HL-60 (cell line): ENCODE measurements at regions not wholly inside any gene's neighbourhood (a gene's known extent, or its start where the extent isn't known, plus 50 kb on each side); places are given as distances from the start of the nearest gene placed in this dataset.

Experiments used
- DNase-seq, 2 experiments: peaks; one replicate each; pipeline ENCODE4 v3.0.0-alpha.2; 2010 to 2020; ENCODE audit warnings: low read depth in 1 of 2, low spot score in 1 of 2
- H3K27ac ChIP-seq: fragments of 250-450 bp; sonication (Bioruptor Pico); replicated peaks from 2 replicates; pipeline ENCODE4 v1.5.1; 2020; ENCODE audit warnings: mild to moderate bottlenecking, moderate library complexity
- H3K27me3 ChIP-seq: fragments of 250-450 bp; sonication (Bioruptor Pico); 2 replicates; pipeline ENCODE4 v1.5.1; 2021; ENCODE audit warnings: mild to moderate bottlenecking, moderate library complexity; ENCODE audit not compliant: insufficient read depth, poor library complexity, severe bottlenecking
- H3K4me3 ChIP-seq: replicated peaks from 2 replicates; pipeline ENCODE4 v1.5.1; 2011; ENCODE audit warnings: mild to moderate bottlenecking, control low read depth, low read length; ENCODE audit not compliant: insufficient read depth
- GABPA ChIP-seq: IDR thresholded peaks from 2 replicates; pipeline ENCODE4 v1.6.1; 2012; ENCODE audit warnings: low read depth
- POLR2AphosphoS5 ChIP-seq: IDR thresholded peaks from 2 replicates; pipeline ENCODE4 v1.6.1; 2012; ENCODE audit warnings: low read depth
- SPI1 ChIP-seq: IDR thresholded peaks from 2 replicates; pipeline ENCODE4 v1.6.1; 2012; ENCODE audit warnings: low read depth, mild to moderate bottlenecking, borderline replicate concordance
- TF ChIP-seq, protein P1 (sequence below): IDR thresholded peaks from 2 replicates; pipeline ENCODE4 v1.6.1; 2012; ENCODE audit warnings: low read depth; ENCODE audit not compliant: insufficient replicate concordance
- TF ChIP-seq, protein P2 (sequence below): IDR thresholded peaks from one replicate; pipeline ENCODE4 v1.5.1; 2011; ENCODE audit warnings: low read length, control low read depth, inconsistent platforms; ENCODE audit not compliant: insufficient read depth

DNA sequence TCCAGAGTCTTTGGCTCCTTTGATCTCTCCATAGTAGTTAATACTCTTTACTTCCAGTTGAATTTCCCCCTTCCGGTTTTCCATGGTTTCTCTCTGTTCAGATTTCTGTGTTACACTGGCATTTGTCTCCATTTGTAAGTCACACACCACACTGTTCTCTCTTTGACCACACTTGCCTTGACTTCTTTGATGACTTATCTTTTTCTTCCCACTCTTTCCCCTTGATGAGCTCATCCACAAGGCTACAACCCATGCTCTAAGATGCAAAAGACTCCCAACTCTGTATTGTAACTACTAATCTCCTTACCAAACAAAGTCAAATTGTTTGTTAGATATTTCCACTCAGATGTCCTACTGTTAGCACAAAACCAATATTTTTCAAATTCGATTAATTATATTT lies 242.7 kb upstream of the E2F7 start:
- no peak for DNase-seq
- H3K4me3 ChIP-seq: no peak overlapping the region
- no peak for TF ChIP-seq POLR2AphosphoS5
- TF ChIP-seq, protein P1, sequence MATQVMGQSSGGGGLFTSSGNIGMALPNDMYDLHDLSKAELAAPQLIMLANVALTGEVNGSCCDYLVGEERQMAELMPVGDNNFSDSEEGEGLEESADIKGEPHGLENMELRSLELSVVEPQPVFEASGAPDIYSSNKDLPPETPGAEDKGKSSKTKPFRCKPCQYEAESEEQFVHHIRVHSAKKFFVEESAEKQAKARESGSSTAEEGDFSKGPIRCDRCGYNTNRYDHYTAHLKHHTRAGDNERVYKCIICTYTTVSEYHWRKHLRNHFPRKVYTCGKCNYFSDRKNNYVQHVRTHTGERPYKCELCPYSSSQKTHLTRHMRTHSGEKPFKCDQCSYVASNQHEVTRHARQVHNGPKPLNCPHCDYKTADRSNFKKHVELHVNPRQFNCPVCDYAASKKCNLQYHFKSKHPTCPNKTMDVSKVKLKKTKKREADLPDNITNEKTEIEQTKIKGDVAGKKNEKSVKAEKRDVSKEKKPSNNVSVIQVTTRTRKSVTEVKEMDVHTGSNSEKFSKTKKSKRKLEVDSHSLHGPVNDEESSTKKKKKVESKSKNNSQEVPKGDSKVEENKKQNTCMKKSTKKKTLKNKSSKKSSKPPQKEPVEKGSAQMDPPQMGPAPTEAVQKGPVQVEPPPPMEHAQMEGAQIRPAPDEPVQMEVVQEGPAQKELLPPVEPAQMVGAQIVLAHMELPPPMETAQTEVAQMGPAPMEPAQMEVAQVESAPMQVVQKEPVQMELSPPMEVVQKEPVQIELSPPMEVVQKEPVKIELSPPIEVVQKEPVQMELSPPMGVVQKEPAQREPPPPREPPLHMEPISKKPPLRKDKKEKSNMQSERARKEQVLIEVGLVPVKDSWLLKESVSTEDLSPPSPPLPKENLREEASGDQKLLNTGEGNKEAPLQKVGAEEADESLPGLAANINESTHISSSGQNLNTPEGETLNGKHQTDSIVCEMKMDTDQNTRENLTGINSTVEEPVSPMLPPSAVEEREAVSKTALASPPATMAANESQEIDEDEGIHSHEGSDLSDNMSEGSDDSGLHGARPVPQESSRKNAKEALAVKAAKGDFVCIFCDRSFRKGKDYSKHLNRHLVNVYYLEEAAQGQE: no peak
- TF ChIP-seq SPI1: no peak
- TF ChIP-seq, protein P2, sequence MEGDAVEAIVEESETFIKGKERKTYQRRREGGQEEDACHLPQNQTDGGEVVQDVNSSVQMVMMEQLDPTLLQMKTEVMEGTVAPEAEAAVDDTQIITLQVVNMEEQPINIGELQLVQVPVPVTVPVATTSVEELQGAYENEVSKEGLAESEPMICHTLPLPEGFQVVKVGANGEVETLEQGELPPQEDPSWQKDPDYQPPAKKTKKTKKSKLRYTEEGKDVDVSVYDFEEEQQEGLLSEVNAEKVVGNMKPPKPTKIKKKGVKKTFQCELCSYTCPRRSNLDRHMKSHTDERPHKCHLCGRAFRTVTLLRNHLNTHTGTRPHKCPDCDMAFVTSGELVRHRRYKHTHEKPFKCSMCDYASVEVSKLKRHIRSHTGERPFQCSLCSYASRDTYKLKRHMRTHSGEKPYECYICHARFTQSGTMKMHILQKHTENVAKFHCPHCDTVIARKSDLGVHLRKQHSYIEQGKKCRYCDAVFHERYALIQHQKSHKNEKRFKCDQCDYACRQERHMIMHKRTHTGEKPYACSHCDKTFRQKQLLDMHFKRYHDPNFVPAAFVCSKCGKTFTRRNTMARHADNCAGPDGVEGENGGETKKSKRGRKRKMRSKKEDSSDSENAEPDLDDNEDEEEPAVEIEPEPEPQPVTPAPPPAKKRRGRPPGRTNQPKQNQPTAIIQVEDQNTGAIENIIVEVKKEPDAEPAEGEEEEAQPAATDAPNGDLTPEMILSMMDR: no peak
- no peak for TF ChIP-seq GABPA
- no peak overlapping the region for H3K27ac ChIP-seq
- H3K27me3 ChIP-seq: no peaks in the 10 kb centered on the region

DNA sequence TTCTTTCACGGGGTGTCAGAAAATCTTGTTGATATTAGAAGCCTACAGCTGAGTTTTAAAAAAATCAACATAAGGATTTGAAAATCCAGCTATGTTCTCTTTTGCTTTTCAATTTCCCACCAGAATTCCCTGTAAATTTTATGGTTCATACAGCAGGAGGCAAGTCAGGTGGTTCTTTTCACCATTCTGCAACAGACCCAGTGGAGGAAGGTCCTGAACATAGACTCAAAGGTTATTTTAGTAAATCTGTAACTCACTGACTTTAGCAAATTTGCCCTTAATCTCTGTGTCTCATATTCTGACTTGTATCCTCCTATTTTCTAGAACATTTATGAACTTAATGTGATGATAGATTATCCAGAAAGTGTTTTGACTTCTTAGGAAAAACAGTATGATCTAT lies 235.4 kb upstream of the E2F7 start:
- H3K27me3 ChIP-seq: no peaks in the 10 kb centered on the region
- TF ChIP-seq, protein P1: no peak
- TF ChIP-seq POLR2AphosphoS5 (no peak), GABPA (no peak), SPI1 (no peak)
- TF ChIP-seq, protein P2: no peak
- H3K4me3 ChIP-seq: no peak overlapping the region
- H3K27ac ChIP-seq: no peak overlapping the region
- no peak for DNase-seq

DNA sequence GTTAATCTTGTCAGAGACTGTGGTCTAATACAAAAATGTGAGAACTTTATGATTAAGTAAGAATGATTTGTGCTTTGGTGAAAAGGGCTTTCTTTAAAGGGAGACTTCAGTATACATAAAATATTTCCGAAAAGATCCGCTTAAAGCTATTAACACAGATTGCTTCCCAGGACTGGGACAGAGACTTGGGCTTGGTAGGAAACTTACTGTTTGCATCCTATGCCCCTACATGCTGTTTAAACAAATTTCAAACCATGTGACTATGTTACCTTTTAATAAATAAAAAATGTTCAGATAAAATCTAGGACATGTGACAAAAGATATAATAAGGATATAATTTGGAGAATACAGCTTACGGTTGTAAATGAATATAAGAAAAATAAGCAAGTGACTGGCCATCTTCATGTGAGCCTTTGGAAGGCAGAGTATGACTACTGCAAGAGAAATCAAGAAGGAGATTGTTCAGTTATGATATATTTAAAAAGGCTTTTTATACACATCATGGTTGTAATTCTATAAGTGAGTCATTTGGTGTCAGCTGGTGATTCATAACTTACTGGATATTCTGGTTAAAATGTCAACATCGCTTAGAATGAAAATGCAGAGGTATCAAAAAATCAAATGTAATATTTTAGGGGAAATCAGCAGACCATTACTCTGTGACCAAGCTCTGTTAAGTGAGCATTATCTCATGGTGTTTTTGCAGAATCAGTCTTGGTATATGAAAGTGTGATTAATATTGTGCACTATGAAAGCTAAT lies 234.7 kb upstream of the E2F7 start:
- Histone ChIP-seq H3K4me3 (no peak overlapping the region), H3K27me3 (no peaks in the 10 kb centered on the region), H3K27ac (no peak overlapping the region)
- no peak for DNase-seq
- TF ChIP-seq, protein P1: no peak
- TF ChIP-seq SPI1 (no peak), POLR2AphosphoS5 (no peak), GABPA (no peak)
- TF ChIP-seq, protein P2: no peak
